ENCODE measurements at regions not wholly inside any gene's neighbourhood (a gene's known extent, or its start where the extent isn't known, plus 50 kb on each side); places are given as distances from the start of the nearest gene placed in this dataset.

GRCh38 chr12:61536117-61536516 is 724.1 kb upstream of the USP15 start:
- TF ChIP-seq CTCF (IDR thresholded peaks at IDR 0.05; ENCODE audit: insufficient read depth, low read depth, low read length) = no peak
- ChIA-PET POLR2A (no interaction called here), CTCF (no interaction called here)
- H3K36me3 ChIP-seq (ENCODE audit: control insufficient read depth, insufficient read depth, low read length) = no peaks in the 10 kb centered on the region
- no peak for DNase-seq (ENCODE audit: low read depth)
- H3K27me3 ChIP-seq (ENCODE audit: control insufficient read depth, insufficient read depth, low read length) = no peaks in the 10 kb centered on the region
- no peak overlapping the region for H3K4me3 ChIP-seq (ENCODE audit: low read depth, low read length)

GRCh38 chr12:61536525-61536924 is 723.7 kb upstream of the USP15 start:
- TF ChIP-seq CTCF (IDR thresholded peaks at IDR 0.05; ENCODE audit: insufficient read depth, low read depth, low read length) = no peak
- Histone ChIP-seq H3K36me3 (ENCODE audit: control insufficient read depth, insufficient read depth, low read length) (no peaks in the 10 kb centered on the region), H3K27me3 (ENCODE audit: control insufficient read depth, insufficient read depth, low read length) (no peaks in the 10 kb centered on the region), H3K4me3 (ENCODE audit: low read depth, low read length) (no peak overlapping the region)
- no peak for DNase-seq (ENCODE audit: low read depth)
- ChIA-PET CTCF (no interaction called here), POLR2A (no interaction called here)

- Histone ChIP-seq H3K27me3 (ENCODE audit: control insufficient read depth, insufficient read depth, low read length) (no peaks in the 10 kb centered on the region), H3K36me3 (ENCODE audit: control insufficient read depth, insufficient read depth, low read length) (no peaks in the 10 kb centered on the region), H3K4me3 (ENCODE audit: low read depth, low read length) (no peak overlapping the region)
- no peak for TF ChIP-seq CTCF (IDR thresholded peaks at IDR 0.05; ENCODE audit: insufficient read depth, low read depth, low read length)
- ChIA-PET CTCF (no interaction called here), POLR2A (no interaction called here)
- DNase-seq (ENCODE audit: low read depth) = no peak
Measured at GRCh38 chr12:61538951-61539350, 721.3 kb upstream of the USP15 start.

GRCh38 chr12:61542551-61542950 is 717.7 kb upstream of the USP15 start:
- Histone ChIP-seq H3K36me3 (ENCODE audit: control insufficient read depth, insufficient read depth, low read length) (no peaks in the 10 kb centered on the region), H3K4me3 (ENCODE audit: low read depth, low read length) (no peak overlapping the region), H3K27me3 (ENCODE audit: control insufficient read depth, insufficient read depth, low read length) (no peaks in the 10 kb centered on the region)
- no peak for DNase-seq (ENCODE audit: low read depth)
- no peak for TF ChIP-seq CTCF (IDR thresholded peaks at IDR 0.05; ENCODE audit: insufficient read depth, low read depth, low read length)
- ChIA-PET CTCF (no interaction called here), POLR2A (no interaction called here)

- TF ChIP-seq CTCF (IDR thresholded peaks at IDR 0.05; ENCODE audit: insufficient read depth, low read depth, low read length) = no peak
- no peak overlapping the region for H3K4me3 ChIP-seq (ENCODE audit: low read depth, low read length)
- H3K27me3 ChIP-seq (ENCODE audit: control insufficient read depth, insufficient read depth, low read length) = no peaks in the 10 kb centered on the region
- DNase-seq (ENCODE audit: low read depth) = no peak
- CTCF ChIA-PET = no interaction called here
- no peaks in the 10 kb centered on the region for H3K36me3 ChIP-seq (ENCODE audit: control insufficient read depth, insufficient read depth, low read length)
- POLR2A ChIA-PET = no interaction called here
Measured at GRCh38 chr12:61546296-61546695, 713.9 kb upstream of the USP15 start.

Measured in BJ (cell line).